MM.1S (cell line): ENCODE measurements at regions not wholly inside any gene's neighbourhood (a gene's known extent, or its start where the extent isn't known, plus 50 kb on each side); places are given as distances from the start of the nearest gene placed in this dataset.

ENCODE experiments used
- EZH2phosphoT487 ChIP-seq: fragments of 300-600 bp; sonication (generic); IDR thresholded peaks from 2 replicates; pipeline ENCODE4 v1.6.1; 2018; ENCODE audit warnings: antibody characterized with exemption, low read length
- TF ChIP-seq, protein P1 (sequence below): fragments of 300-600 bp; sonication (generic); IDR thresholded peaks from 2 replicates; pipeline ENCODE4 v1.5.1; 2016; ENCODE audit warnings: antibody characterized with exemption, low read length, mixed read lengths

DNA sequence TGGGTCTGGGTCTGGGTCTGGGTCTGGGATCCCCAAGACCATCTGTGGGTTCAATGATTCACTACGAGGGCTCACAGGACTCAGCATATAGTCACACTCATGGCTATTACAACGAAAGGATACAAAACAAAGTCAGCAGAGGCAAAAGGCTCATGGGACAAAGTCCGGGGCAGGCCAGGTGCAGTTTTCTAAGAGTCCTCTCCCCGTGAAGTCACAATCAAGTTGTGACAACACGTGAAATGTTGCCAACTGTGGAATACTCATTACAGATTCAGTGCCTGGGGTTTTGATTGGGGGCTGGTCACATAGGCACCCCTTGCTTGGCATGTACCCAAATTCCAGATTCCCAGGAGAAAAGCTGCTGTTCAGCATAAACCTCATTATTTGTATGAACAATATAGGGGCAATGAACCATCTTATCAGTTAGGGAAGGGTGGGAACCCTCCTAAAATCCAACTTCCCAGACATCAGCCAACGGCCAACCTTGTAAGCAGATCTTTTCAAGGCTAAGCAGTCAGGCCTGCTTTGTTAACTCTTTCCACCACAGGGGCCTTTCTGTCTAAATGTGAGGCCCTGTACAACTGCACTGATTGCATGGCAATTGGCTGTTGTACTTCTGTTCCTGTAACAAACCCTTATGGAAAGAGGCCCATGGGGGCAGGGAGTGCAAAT, 58.2 kb upstream of the DIPK2B start:
- TF ChIP-seq, protein P1, sequence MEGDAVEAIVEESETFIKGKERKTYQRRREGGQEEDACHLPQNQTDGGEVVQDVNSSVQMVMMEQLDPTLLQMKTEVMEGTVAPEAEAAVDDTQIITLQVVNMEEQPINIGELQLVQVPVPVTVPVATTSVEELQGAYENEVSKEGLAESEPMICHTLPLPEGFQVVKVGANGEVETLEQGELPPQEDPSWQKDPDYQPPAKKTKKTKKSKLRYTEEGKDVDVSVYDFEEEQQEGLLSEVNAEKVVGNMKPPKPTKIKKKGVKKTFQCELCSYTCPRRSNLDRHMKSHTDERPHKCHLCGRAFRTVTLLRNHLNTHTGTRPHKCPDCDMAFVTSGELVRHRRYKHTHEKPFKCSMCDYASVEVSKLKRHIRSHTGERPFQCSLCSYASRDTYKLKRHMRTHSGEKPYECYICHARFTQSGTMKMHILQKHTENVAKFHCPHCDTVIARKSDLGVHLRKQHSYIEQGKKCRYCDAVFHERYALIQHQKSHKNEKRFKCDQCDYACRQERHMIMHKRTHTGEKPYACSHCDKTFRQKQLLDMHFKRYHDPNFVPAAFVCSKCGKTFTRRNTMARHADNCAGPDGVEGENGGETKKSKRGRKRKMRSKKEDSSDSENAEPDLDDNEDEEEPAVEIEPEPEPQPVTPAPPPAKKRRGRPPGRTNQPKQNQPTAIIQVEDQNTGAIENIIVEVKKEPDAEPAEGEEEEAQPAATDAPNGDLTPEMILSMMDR = no peak
- TF ChIP-seq EZH2phosphoT487 = no peak
